HepG2 (cell line): ENCODE measurements at regions not wholly inside any gene's neighbourhood (a gene's known extent, or its start where the extent isn't known, plus 50 kb on each side); places are given as distances from the start of the nearest gene placed in this dataset.

ENCODE experiments used
- ATAC-seq: fragments of 200-7000 bp; cut with Tn5 transposase; 3 replicates; pipeline ENCODE4 v1.9.1; 2020; ENCODE audit warnings: mild to moderate bottlenecking, moderate library complexity
- BruUV-seq: library from RNA; stranded (reverse); fragments of 400-500 nt; replicated peaks from 2 replicates; lab custom pipeline; 2021; lab: Mats Ljungman, UMichigan
- CTCF ChIA-PET: fragments of 300-600 bp; formaldehyde crosslinking; extraction: SDS; loops from one replicate; lab custom pipeline; 2021; ENCODE audit warnings: low total read pairs, inconsistent platforms, low intra/inter-chr PET ratio; lab: Yijun Ruan, JAX
- POLR2A ChIA-PET: fragments of 350-600 bp; sonication (Branson Sonifier 250); formaldehyde crosslinking; loops from one replicate; lab custom pipeline; 2020; ENCODE audit warnings: antibody characterized with exemption, inconsistent platforms; lab: Yijun Ruan, JAX
- DNase-seq: peaks from one replicate; pipeline ENCODE4 v3.0.0-alpha.2; 2015; ENCODE audit warnings: low spot score
- FAIRE-seq: peaks from 3 replicates; lab custom pipeline; 2011; peaks lifted over from hg19 to GRCh38; lab: Jason Lieb, UNC
- H2AFZ ChIP-seq: one replicate; pipeline ENCODE4 v1.6.1; 2011; ENCODE audit warnings: low read length, inconsistent platforms
- H3K27ac ChIP-seq: fragments of 300-600 bp; 3 replicates; pipeline ENCODE4 v1.8.0; 2011; ENCODE audit warnings: mixed run types, mild to moderate bottlenecking, mixed read lengths, low read length, inconsistent platforms; ENCODE audit not compliant: insufficient read depth; ENCODE audit errors: extremely low read length
- H3K27me3 ChIP-seq, 2 experiments: fragments of 200-600 bp in 1 of 2; 2 replicates in 1 of 2; 3 replicates in 1 of 2; pipeline versions ENCODE4 v1.6.0 to v1.8.0; 2011; ENCODE audit warnings: low read length in 2 of 2, mild to moderate bottlenecking in 2 of 2, moderate library complexity in 2 of 2, inconsistent platforms in 1 of 2; ENCODE audit not compliant: insufficient read depth in 2 of 2, control insufficient read depth in 1 of 2
- H3K36me3 ChIP-seq, 2 experiments: fragments of 200-600 bp in 1 of 2; replicated peaks in 1 of 2; 2 replicates in 1 of 2; 3 replicates in 1 of 2; pipeline versions ENCODE4 v1.5.1 to v1.8.0; 2011; ENCODE audit warnings: low read length in 2 of 2, inconsistent platforms in 1 of 2; ENCODE audit not compliant: insufficient read depth in 2 of 2, control insufficient read depth in 1 of 2
- H3K4me1 ChIP-seq: 2 replicates; pipeline ENCODE4 v1.5.1; 2012; ENCODE audit warnings: low read length, inconsistent platforms; ENCODE audit not compliant: insufficient read depth
- H3K4me2 ChIP-seq: 2 replicates; pipeline ENCODE4 v1.6.0; 2011; ENCODE audit warnings: low read depth, low read length, inconsistent platforms
- H3K4me3 ChIP-seq, 3 experiments: fragments of 200-600 bp in 1 of 3; sonication (generic), shearing (Covaris generic) in 1 of 3; replicated peaks in 1 of 3; 2 replicates each; pipeline ENCODE4 v1.5.1; 2011 to 2016; ENCODE audit warnings: low read length in 3 of 3, inconsistent platforms in 2 of 3, low read depth in 2 of 3, mild to moderate bottlenecking in 2 of 3, control low read depth in 1 of 3, mixed read lengths in 1 of 3; ENCODE audit not compliant: insufficient read depth in 1 of 3
- H3K79me2 ChIP-seq: one replicate; pipeline ENCODE4 v1.6.1; 2011; ENCODE audit warnings: low read length, inconsistent platforms; ENCODE audit not compliant: insufficient read depth
- H3K9ac ChIP-seq: 2 replicates; pipeline ENCODE4 v1.6.0; 2011; ENCODE audit warnings: mild to moderate bottlenecking, low read depth, low read length, inconsistent platforms; ENCODE audit not compliant: insufficient read depth
- H3K9me3 ChIP-seq: 2 replicates; pipeline ENCODE4 v1.5.1; 2012; ENCODE audit warnings: mild to moderate bottlenecking, low read length
- H4K20me1 ChIP-seq: 2 replicates; pipeline ENCODE4 v1.6.0; 2011; ENCODE audit warnings: inconsistent platforms, mild to moderate bottlenecking, low read length, moderate library complexity; ENCODE audit not compliant: insufficient read depth
- NCOA2 ChIP-seq: sonication (generic); formaldehyde crosslinking; IDR thresholded peaks from 2 replicates; pipeline ENCODE4 v1.8.0; 2022; ENCODE audit warnings: inconsistent platforms
- RAD21 ChIP-seq: fragments of 450-650 bp; formaldehyde crosslinking; IDR thresholded peaks from 2 replicates; pipeline ENCODE4 v1.5.0; 2020; ENCODE audit warnings: mild to moderate bottlenecking
- RARG ChIP-seq: sonication (generic); formaldehyde crosslinking; IDR thresholded peaks from 2 replicates; pipeline ENCODE4 v1.4.0; 2020; ENCODE audit warnings: low read depth, mild to moderate bottlenecking, missing genetic modification reagents
- SALL2 ChIP-seq: sonication (generic); formaldehyde crosslinking; IDR thresholded peaks from 2 replicates; pipeline ENCODE4 v1.8.1; 2023; ENCODE audit warnings: mild to moderate bottlenecking, missing genetic modification reagents, inconsistent platforms
- SPEN ChIP-seq: sonication (generic); formaldehyde crosslinking; IDR thresholded peaks from 2 replicates; pipeline ENCODE4 v1.5.1; 2020; ENCODE audit warnings: low read depth, mild to moderate bottlenecking, missing genetic modification reagents
- TAF1 ChIP-seq: sonication (generic); formaldehyde crosslinking; IDR thresholded peaks from 2 replicates; pipeline ENCODE4 v1.4.0; 2020; ENCODE audit warnings: missing genetic modification reagents
- ZBTB20 ChIP-seq: sonication (generic); formaldehyde crosslinking; IDR thresholded peaks from 2 replicates; pipeline ENCODE4 v1.8.1; 2023; ENCODE audit warnings: missing genetic modification reagents, low read depth, mild to moderate bottlenecking, borderline replicate concordance
- in situ Hi-C: cut with HindIII; loops from 2 replicates; pipeline ENCODE4 v1.10.0; 2017; ENCODE audit warnings: low pct_unique_long_range_greater_than_20kb; ENCODE audit not compliant: extremely low pct_ligation_motif_present
- intact Hi-C: fragments of 100-400 bp; cut with micrococcal nuclease; formaldehyde crosslinking; loops from one replicate; pipeline ENCODE4 v1.10.0; 2022; ENCODE audit not compliant: unreplicated experiment
- TF ChIP-seq, protein P1 (sequence below): sonication (generic); formaldehyde crosslinking; IDR thresholded peaks from 2 replicates; pipeline ENCODE4 v1.4.0; 2020; ENCODE audit warnings: missing genetic modification reagents
- TF ChIP-seq, protein P2 (sequence below): sonication (generic); formaldehyde crosslinking; IDR thresholded peaks from 2 replicates; pipeline ENCODE4 v1.5.1; 2020; ENCODE audit warnings: mild to moderate bottlenecking, moderate library complexity, missing genetic modification reagents
- TF ChIP-seq, protein P3 (sequence below): sonication (generic); formaldehyde crosslinking; IDR thresholded peaks from one replicate; pipeline ENCODE4 v1.5.1; 2020; ENCODE audit warnings: mild to moderate bottlenecking, missing genetic modification reagents; ENCODE audit errors: not compliant biosample characterization
- TF ChIP-seq, protein P4 (sequence below): IDR thresholded peaks from 2 replicates; pipeline ENCODE4 v1.6.1; 2016; ENCODE audit warnings: mild to moderate bottlenecking

DNA sequence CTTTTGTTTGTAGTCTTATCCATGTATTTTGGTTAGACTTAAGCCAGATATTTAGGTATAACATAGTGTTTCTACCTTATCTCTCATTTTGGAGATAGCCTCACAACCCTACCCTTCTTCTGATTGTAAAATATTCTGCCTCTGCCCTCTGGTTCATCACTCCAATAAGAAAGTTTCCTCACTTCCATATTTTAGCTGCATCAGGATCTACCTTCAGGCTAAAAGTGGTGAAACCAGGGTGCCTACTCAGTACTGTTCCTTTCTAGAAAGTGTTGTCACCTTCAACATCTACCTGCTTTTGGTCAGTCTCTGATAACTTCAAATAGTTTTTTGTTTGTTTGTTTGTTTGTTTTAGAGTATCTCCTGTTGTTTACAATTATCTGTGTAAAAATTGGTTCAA, 294.6 kb downstream of the ANXA1 start:
- ChIA-PET POLR2A (no interaction called here), CTCF (no interaction called here)
- H3K27ac ChIP-seq = no peak overlapping the region
- no peaks in the 10 kb centered on the region for H4K20me1 ChIP-seq
- no peak overlapping the region for H2AFZ ChIP-seq
- no peaks in the 10 kb centered on the region for H3K36me3 ChIP-seq
- H3K79me2 ChIP-seq = no peaks in the 10 kb centered on the region
- H3K4me3 ChIP-seq = no peak overlapping the region
- ATAC-seq (no peak), FAIRE-seq (no peak), DNase-seq (no peak)
- no peak overlapping the region for H3K4me2 ChIP-seq
- no peaks in the 10 kb centered on the region for H3K4me1 ChIP-seq
- no TSS peak for BruUV-seq
- in situ Hi-C loops (no loop called here), intact Hi-C loops (no loop called here)
- no peaks in the 10 kb centered on the region for H3K9me3 ChIP-seq
- H3K9ac ChIP-seq = no peak overlapping the region
- H3K27me3 ChIP-seq = no peaks in the 10 kb centered on the region
- no peak for TF ChIP-seq SALL2
- no peak for TF ChIP-seq TAF1 (CRISPR knock-in tag)
- TF ChIP-seq, protein P1, sequence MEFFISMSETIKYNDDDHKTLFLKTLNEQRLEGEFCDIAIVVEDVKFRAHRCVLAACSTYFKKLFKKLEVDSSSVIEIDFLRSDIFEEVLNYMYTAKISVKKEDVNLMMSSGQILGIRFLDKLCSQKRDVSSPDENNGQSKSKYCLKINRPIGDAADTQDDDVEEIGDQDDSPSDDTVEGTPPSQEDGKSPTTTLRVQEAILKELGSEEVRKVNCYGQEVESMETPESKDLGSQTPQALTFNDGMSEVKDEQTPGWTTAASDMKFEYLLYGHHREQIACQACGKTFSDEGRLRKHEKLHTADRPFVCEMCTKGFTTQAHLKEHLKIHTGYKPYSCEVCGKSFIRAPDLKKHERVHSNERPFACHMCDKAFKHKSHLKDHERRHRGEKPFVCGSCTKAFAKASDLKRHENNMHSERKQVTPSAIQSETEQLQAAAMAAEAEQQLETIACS = no peak
- TF ChIP-seq, protein P2, sequence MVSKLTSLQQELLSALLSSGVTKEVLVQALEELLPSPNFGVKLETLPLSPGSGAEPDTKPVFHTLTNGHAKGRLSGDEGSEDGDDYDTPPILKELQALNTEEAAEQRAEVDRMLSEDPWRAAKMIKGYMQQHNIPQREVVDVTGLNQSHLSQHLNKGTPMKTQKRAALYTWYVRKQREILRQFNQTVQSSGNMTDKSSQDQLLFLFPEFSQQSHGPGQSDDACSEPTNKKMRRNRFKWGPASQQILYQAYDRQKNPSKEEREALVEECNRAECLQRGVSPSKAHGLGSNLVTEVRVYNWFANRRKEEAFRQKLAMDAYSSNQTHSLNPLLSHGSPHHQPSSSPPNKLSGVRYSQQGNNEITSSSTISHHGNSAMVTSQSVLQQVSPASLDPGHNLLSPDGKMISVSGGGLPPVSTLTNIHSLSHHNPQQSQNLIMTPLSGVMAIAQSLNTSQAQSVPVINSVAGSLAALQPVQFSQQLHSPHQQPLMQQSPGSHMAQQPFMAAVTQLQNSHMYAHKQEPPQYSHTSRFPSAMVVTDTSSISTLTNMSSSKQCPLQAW (CRISPR knock-in tag) = no peak
- TF ChIP-seq, protein P3, sequence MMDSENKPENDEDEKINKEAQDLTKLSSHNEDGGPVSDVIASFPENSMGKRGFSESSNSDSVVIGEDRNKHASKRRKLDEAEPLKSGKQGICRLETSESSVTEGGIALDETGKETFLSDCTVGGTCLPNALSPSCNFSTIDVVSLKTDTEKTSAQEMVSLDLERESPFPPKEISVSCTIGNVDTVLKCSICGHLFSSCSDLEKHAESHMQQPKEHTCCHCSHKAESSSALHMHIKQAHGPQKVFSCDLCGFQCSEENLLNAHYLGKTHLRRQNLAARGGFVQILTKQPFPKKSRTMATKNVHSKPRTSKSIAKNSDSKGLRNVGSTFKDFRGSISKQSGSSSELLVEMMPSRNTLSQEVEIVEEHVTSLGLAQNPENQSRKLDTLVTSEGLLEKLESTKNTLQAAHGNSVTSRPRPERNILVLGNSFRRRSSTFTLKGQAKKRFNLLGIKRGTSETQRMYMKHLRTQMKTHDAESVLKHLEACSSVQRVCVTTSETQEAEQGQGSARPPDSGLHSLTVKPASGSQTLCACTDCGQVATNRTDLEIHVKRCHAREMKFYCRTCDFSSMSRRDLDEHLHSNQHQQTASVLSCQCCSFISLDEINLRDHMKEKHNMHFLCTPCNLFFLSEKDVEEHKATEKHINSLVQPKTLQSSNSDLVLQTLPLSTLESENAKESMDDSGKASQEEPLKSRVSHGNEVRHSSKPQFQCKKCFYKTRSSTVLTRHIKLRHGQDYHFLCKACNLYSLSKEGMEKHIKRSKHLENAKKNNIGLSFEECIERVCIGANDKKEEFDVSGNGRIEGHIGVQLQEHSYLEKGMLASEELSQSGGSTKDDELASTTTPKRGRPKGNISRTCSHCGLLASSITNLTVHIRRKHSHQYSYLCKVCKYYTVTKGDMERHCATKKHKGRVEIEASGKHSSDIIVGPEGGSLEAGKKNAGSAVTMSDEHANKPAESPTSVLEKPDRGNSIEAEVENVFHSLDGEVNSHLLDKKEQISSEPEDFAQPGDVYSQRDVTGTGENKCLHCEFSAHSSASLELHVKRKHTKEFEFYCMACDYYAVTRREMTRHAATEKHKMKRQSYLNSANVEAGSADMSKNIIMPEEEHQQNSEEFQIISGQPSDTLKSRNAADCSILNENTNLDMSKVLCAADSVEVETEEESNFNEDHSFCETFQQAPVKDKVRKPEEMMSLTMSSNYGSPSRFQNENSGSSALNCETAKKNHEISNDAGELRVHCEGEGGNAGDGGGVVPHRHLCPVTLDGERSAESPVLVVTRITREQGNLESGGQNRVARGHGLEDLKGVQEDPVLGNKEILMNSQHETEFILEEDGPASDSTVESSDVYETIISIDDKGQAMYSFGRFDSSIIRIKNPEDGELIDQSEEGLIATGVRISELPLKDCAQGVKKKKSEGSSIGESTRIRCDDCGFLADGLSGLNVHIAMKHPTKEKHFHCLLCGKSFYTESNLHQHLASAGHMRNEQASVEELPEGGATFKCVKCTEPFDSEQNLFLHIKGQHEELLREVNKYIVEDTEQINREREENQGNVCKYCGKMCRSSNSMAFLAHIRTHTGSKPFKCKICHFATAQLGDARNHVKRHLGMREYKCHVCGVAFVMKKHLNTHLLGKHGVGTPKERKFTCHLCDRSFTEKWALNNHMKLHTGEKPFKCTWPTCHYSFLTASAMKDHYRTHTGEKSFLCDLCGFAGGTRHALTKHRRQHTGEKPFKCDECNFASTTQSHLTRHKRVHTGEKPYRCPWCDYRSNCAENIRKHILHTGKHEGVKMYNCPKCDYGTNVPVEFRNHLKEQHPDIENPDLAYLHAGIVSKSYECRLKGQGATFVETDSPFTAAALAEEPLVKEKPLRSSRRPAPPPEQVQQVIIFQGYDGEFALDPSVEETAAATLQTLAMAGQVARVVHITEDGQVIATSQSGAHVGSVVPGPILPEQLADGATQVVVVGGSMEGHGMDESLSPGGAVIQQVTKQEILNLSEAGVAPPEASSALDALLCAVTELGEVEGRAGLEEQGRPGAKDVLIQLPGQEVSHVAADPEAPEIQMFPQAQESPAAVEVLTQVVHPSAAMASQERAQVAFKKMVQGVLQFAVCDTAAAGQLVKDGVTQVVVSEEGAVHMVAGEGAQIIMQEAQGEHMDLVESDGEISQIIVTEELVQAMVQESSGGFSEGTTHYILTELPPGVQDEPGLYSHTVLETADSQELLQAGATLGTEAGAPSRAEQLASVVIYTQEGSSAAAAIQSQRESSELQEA (CRISPR knock-in tag) = no peak
- TF ChIP-seq RAD21 (CRISPR knock-in tag) = no peak
- TF ChIP-seq RARG = no peak
- TF ChIP-seq NCOA2 = no peak
- TF ChIP-seq ZBTB20 (CRISPR knock-in tag) = no peak
- TF ChIP-seq SPEN = no peak
- TF ChIP-seq, protein P4, sequence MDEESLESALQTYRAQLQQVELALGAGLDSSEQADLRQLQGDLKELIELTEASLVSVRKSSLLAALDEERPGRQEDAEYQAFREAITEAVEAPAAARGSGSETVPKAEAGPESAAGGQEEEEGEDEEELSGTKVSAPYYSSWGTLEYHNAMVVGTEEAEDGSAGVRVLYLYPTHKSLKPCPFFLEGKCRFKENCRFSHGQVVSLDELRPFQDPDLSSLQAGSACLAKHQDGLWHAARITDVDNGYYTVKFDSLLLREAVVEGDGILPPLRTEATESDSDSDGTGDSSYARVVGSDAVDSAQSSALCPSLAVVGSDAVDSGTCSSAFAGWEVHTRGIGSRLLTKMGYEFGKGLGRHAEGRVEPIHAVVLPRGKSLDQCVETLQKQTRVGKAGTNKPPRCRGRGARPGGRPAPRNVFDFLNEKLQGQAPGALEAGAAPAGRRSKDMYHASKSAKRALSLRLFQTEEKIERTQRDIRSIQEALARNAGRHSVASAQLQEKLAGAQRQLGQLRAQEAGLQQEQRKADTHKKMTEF (CRISPR knock-in tag) = no peak
